ENCODE measurements at regions not wholly inside any gene's neighbourhood (a gene's known extent, or its start where the extent isn't known, plus 50 kb on each side); places are given as distances from the start of the nearest gene placed in this dataset.

DNA sequence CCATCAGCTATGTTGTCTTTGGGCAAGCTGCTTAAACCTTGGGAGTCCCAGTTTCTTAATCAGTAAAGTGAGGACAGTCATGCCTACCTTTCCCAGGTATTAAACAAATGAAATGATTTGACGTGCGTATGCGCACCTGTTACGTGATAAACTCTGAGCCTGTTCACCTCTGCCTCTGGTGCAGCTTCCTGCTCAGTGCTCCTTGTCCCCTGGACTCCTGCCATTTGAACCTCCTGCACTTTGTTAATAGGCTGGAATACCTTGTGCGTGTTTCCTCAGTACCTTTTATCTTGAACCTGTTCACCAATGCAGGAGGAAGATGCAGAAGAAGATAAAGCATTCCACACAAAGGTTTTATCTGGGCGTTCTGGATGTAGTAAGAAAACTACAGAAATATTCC, 211.9 kb downstream of the CEP135 start:
- Histone ChIP-seq H3K27ac (no peak overlapping the region), H3K36me3 (no peaks in the 10 kb centered on the region), H3K4me1 (ENCODE audit: insufficient read depth) (no peaks in the 10 kb centered on the region), H3K9me3 (no peaks in the 10 kb centered on the region), H3K4me3 (no peak overlapping the region), H3K27me3 (no peaks in the 10 kb centered on the region)
- DNase-seq, result no peak
- intact Hi-C loops (cut with DNase I), result no loop called here
- TF ChIP-seq POLR2A (IDR thresholded peaks at IDR 0.05), result no peak
- TF ChIP-seq EP300 (IDR thresholded peaks at IDR 0.05), result no peak
- no peak for TF ChIP-seq CTCF (IDR thresholded peaks at IDR 0.05)
- 82 to 91% (median 91%) methylated on average over 6 of the region's 6 CpGs for WGBS, 3 donors

GRCh38 chr4:56158483-56158882, 209.7 kb downstream of the CEP135 start:
- TF ChIP-seq CTCF (IDR thresholded peaks at IDR 0.05), result no peak
- no peak for TF ChIP-seq POLR2A (IDR thresholded peaks at IDR 0.05)
- TF ChIP-seq EP300 (IDR thresholded peaks at IDR 0.05), result no peak
- H3K27ac ChIP-seq, result no peak overlapping the region
- H3K9me3 ChIP-seq, result no peaks in the 10 kb centered on the region
- H3K4me1 ChIP-seq (ENCODE audit: insufficient read depth), result no peaks in the 10 kb centered on the region
- H3K4me3 ChIP-seq, result no peak overlapping the region
- H3K36me3 ChIP-seq, result no peaks in the 10 kb centered on the region
- no peak for DNase-seq
- intact Hi-C loops (cut with DNase I), result no loop called here
- no peaks in the 10 kb centered on the region for H3K27me3 ChIP-seq
- 71 to 78% (median 72%) methylated on average over 5 of the region's 5 CpGs for WGBS, 3 donors

DNA sequence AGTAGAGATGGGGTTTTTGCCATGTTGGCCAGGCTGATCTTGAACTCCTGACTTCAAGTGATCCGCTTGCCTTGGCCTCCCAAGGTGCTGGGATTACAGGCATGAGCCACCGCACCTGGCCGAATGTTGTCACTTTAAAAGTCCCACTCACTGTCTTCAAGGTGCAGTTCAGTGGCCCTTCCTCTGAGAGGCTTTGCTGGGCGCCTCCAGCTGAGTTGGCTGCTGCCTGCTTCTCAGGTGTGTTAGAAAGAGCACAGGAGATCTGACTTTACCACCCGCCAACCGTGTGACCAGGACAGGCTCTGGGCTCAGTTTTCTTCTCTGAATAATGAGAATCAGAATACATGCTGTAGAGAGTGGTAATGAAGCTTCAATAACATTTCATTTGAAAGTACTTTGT, 207.4 kb downstream of the CEP135 start:
- Histone ChIP-seq H3K4me1 (ENCODE audit: insufficient read depth) (no peaks in the 10 kb centered on the region), H3K27me3 (no peaks in the 10 kb centered on the region), H3K36me3 (no peaks in the 10 kb centered on the region), H3K27ac (no peak overlapping the region), H3K9me3 (no peaks in the 10 kb centered on the region), H3K4me3 (no peak overlapping the region)
- 90 to 94% (median 92%) methylated on average over 6 of the region's 6 CpGs for WGBS, 3 donors
- no peak for TF ChIP-seq POLR2A (IDR thresholded peaks at IDR 0.05)
- no peak for TF ChIP-seq CTCF (IDR thresholded peaks at IDR 0.05)
- TF ChIP-seq EP300 (IDR thresholded peaks at IDR 0.05), result no peak
- DNase-seq, result no peak
- intact Hi-C loops (cut with DNase I), result no loop called here

DNA sequence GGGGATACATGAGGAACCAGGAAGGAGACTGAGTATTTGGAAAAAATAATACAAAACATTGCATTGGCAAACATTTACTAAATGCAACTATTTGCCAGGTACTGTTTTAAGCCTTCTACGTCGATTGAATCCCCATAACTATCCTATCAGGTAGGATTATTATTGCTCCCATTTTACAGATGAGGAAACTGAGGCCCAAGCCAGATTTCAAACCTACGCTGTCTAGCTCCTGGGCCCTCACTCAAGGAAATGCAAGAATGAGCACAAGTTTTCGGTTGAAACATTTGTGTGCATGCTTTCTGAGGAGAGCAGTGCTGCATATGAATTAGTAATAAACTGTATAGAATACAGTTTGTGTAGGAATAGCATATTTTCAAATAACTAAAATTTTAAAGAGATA, 206.7 kb downstream of the CEP135 start:
- Histone ChIP-seq H3K9me3 (no peaks in the 10 kb centered on the region), H3K36me3 (no peaks in the 10 kb centered on the region), H3K4me1 (ENCODE audit: insufficient read depth) (no peaks in the 10 kb centered on the region), H3K27ac (no peak overlapping the region), H3K4me3 (no peak overlapping the region), H3K27me3 (no peaks in the 10 kb centered on the region)
- intact Hi-C loops (cut with DNase I), result no loop called here
- no peak for TF ChIP-seq POLR2A (IDR thresholded peaks at IDR 0.05)
- no peak for TF ChIP-seq EP300 (IDR thresholded peaks at IDR 0.05)
- no peak for TF ChIP-seq CTCF (IDR thresholded peaks at IDR 0.05)
- 93 to 98% (median 98%) methylated on average over 4 of the region's 4 CpGs for WGBS, 3 donors
- DNase-seq, result no peak

DNA sequence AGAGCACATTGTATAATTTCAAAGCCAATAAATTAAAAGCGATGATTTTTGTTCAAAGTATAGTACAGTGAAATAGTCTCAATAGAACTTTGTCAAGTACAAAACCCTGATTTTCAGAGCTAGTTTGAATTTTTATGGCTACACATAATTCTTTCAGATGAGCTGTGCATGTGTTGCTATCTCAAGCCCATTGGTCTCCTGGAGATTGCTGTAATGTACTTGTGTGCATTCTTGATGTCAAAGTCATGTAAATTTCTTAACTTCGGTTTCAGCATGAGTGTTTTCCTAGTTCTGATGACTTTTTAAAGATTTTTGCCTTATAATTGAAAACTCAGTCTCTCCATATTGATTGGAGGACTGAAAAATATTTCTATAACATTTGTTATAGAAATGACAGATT, 200.8 kb downstream of the CEP135 start:
- no peaks in the 10 kb centered on the region for H3K9me3 ChIP-seq
- TF ChIP-seq POLR2A (IDR thresholded peaks at IDR 0.05), result no peak
- TF ChIP-seq CTCF (IDR thresholded peaks at IDR 0.05), result no peak
- no peak for TF ChIP-seq EP300 (IDR thresholded peaks at IDR 0.05)
- no peaks in the 10 kb centered on the region for H3K27me3 ChIP-seq
- H3K27ac ChIP-seq, result no peak overlapping the region
- intact Hi-C loops (cut with DNase I), result no loop called here
- no peaks in the 10 kb centered on the region for H3K36me3 ChIP-seq
- 54 to 70% (median 64%) methylated on average over 2 of the region's 2 CpGs for whole genome bisulfite sequencing, 3 donors
- H3K4me1 ChIP-seq (ENCODE audit: insufficient read depth), result peaks cover 3% of the 10 kb centered on the region
- DNase-seq, result no peak
- no peak overlapping the region for H3K4me3 ChIP-seq
